Astrocyte of the spinal cord (primary cell): ENCODE measurements at regions not wholly inside any gene's neighbourhood (a gene's known extent, or its start where the extent isn't known, plus 50 kb on each side); places are given as distances from the start of the nearest gene placed in this dataset.

Experiments
- DNase-seq: peaks from one replicate; pipeline ENCODE4 v3.0.0; 2011; ENCODE audit warnings: low read depth, low spot score
- H3K4me3 ChIP-seq: 2 replicates; pipeline ENCODE4 v1.5.1; 2011; ENCODE audit warnings: low read depth, mild to moderate bottlenecking, low read length, moderate library complexity
- CTCF ChIP-seq: IDR thresholded peaks from 2 replicates; pipeline ENCODE4 v1.5.1; 2012; ENCODE audit warnings: low read depth, mild to moderate bottlenecking, low read length, inconsistent platforms
- in situ Hi-C: cut with HindIII; loops from 2 replicates; pipeline ENCODE4 v1.10.0; 2017; ENCODE audit warnings: low sequenced_read_pairs

- TF ChIP-seq CTCF, result no peak
- DNase-seq, result no peak
- no peak overlapping the region for H3K4me3 ChIP-seq
- in situ Hi-C loops, result no loop called here
Measured at GRCh38 chr21:19148056-19148455, 744.5 kb upstream of the TMPRSS15 start.

DNA sequence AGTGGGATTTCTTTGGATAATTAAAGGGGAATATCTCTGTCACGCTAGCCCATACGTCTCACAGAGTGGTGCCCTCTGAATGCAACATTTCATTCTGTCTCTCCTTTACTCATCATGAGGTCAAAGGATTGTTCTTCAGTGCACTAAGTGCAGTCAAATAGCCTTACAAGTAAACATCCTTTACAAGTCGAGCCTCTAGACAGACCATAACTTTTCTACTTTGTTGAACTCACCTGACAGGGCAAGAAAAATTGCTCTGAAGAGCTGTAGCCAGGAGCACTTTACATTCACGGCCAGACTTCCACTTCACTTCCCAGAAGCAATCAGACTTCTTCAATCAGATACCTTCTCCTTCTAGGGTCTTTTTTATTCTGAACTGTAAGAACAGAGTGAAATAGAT lies 768.0 kb upstream of the TMPRSS15 start:
- no peak overlapping the region for H3K4me3 ChIP-seq
- in situ Hi-C loops, result no loop called here
- no peak for TF ChIP-seq CTCF
- no peak for DNase-seq

DNA sequence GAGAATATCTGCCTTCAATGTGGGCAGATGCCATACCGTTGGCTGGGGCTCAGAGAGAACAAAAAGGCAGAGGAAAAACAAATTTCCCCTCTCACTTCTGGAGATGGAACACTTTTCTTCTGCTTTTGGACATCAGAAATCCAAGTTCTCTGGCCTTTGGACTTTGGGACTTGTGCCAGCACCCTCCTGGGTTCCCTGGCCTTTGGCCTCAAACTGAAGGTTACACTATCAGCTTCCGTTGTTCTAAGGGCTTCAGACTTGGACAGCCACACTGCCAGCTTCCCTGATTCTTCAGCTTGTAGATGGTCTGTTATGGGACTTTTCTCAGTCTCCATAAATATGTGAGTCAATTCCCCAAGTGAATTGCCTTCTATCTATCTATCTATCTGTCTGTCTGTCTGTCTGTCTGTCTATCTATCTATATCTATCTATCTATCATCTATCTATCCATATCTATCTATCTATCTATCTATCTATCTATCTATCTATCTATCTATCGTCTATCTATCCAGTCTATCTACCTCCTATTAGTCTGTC lies 778.1 kb upstream of the TMPRSS15 start:
- no peak overlapping the region for H3K4me3 ChIP-seq
- TF ChIP-seq CTCF, result no peak
- DNase-seq, result no peak
- in situ Hi-C loops, result no loop called here

GRCh38 chr21:19197950-19198349 lies 794.4 kb upstream of the TMPRSS15 start:
- in situ Hi-C loops, result no loop called here
- no peak for DNase-seq
- TF ChIP-seq CTCF, result no peak
- H3K4me3 ChIP-seq, result no peak overlapping the region

GRCh38 chr21:19198801-19199200 lies 795.2 kb upstream of the TMPRSS15 start:
- DNase-seq, result no peak
- in situ Hi-C loops, result no loop called here
- no peak overlapping the region for H3K4me3 ChIP-seq
- TF ChIP-seq CTCF, result no peak

DNA sequence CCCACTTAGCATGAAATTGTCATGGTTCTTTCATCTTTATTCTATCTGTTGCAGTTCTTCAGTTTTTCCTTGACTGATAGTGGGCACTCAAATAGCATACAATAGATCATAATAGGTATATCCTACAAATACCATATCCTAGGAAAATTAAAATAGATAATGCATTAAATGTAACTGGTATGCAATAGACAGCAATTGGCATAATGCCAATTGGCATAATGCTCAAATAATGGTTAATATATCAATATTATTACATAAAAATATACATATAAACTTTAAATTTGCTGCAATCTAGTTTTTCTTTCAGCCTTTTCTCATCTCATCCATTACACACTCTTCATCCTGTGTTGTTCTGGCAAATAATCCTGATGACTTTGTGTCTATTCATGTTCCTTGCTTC lies 814.6 kb upstream of the TMPRSS15 start:
- in situ Hi-C loops, result no loop called here
- DNase-seq, result no peak
- no peak for TF ChIP-seq CTCF
- H3K4me3 ChIP-seq, result no peak overlapping the region

DNA sequence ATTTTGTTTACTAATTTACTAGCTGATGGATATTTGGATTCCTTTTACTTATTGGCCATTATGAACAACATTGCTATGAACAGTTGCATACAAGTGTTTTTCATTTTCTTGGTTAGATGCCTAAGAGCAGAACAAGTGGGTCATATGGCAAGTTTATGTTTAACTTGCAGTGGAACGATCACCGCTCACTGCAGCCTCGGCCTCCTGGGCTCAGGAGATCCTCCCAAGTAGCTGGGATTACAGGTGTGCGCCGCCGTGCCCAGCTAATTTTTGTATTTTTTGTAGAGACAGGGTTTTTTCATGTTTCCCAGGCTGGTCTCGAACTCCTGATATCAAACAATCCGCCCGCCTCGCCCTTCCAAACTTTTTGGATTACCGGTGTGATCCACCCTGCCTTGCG lies 820.5 kb upstream of the TMPRSS15 start:
- no peak overlapping the region for H3K4me3 ChIP-seq
- no peak for TF ChIP-seq CTCF
- no peak for DNase-seq
- in situ Hi-C loops, result no loop called here
